ENCODE measurements at regions not wholly inside any gene's neighbourhood (a gene's known extent, or its start where the extent isn't known, plus 50 kb on each side); places are given as distances from the start of the nearest gene placed in this dataset.

DNA sequence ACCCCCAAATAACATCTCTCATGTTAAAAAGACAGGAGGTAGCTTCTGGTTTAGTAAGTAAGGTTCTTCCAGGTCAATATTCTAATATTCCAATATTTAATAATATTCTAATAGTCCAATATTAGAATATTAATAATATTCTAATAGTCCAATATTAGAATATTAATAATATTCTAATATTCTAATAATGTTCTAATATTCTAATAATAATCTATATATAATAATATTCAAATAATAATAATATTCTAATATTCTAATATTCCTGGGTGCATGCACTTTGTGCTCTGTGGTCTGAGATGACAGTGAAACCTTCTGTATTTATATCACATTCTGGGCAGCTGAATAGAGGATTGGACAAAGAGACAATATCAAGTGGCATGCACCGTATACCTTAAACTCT, 96.1 kb downstream of the PCDH10 start:
- TF ChIP-seq, protein P1, sequence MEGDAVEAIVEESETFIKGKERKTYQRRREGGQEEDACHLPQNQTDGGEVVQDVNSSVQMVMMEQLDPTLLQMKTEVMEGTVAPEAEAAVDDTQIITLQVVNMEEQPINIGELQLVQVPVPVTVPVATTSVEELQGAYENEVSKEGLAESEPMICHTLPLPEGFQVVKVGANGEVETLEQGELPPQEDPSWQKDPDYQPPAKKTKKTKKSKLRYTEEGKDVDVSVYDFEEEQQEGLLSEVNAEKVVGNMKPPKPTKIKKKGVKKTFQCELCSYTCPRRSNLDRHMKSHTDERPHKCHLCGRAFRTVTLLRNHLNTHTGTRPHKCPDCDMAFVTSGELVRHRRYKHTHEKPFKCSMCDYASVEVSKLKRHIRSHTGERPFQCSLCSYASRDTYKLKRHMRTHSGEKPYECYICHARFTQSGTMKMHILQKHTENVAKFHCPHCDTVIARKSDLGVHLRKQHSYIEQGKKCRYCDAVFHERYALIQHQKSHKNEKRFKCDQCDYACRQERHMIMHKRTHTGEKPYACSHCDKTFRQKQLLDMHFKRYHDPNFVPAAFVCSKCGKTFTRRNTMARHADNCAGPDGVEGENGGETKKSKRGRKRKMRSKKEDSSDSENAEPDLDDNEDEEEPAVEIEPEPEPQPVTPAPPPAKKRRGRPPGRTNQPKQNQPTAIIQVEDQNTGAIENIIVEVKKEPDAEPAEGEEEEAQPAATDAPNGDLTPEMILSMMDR (IDR thresholded peaks at IDR 0.05): no peak
- TF ChIP-seq POLR2A (IDR thresholded peaks at IDR 0.05): no peak
